ENCODE measurements at regions not wholly inside any gene's neighbourhood (a gene's known extent, or its start where the extent isn't known, plus 50 kb on each side); places are given as distances from the start of the nearest gene placed in this dataset.

DNA sequence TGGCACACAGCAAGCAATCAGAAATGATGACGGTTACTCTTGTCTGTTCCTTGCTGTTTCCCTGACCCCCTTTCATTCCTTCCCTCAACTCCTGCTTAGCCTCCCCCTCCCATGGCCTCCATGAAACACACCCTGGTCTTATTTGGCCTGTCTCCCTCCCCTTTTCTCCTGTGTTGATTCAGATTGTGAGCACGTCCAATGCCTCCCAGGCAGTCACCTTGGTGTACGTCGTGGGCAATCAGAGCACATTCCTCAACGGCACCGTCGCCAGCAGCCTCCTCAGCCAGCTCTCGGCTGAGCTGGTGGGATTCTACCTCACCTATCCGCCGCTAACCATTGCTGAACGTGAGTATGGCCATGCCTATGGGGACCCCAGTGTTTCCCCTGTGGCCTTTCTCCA is 141.1 kb downstream of the C11orf91 start:
- DNase-seq: no peak
- TF ChIP-seq, protein P1, sequence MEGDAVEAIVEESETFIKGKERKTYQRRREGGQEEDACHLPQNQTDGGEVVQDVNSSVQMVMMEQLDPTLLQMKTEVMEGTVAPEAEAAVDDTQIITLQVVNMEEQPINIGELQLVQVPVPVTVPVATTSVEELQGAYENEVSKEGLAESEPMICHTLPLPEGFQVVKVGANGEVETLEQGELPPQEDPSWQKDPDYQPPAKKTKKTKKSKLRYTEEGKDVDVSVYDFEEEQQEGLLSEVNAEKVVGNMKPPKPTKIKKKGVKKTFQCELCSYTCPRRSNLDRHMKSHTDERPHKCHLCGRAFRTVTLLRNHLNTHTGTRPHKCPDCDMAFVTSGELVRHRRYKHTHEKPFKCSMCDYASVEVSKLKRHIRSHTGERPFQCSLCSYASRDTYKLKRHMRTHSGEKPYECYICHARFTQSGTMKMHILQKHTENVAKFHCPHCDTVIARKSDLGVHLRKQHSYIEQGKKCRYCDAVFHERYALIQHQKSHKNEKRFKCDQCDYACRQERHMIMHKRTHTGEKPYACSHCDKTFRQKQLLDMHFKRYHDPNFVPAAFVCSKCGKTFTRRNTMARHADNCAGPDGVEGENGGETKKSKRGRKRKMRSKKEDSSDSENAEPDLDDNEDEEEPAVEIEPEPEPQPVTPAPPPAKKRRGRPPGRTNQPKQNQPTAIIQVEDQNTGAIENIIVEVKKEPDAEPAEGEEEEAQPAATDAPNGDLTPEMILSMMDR (IDR thresholded peaks at IDR 0.05): no peak
- H3K4me3 Mint-ChIP-seq: no peak overlapping the region
- peak overlapping the region; percentile 48; the same call in 1 of the 2 replicates for H3K27ac Mint-ChIP-seq
- no peaks in the 10 kb centered on the region for H3K9me3 Mint-ChIP-seq
- H3K4me1 Mint-ChIP-seq (ENCODE audit: low read depth): peaks cover 38% of the 10 kb centered on the region
- H3K36me3 Mint-ChIP-seq (ENCODE audit: low read depth): peaks cover 51% of the 10 kb centered on the region
- no peaks in the 10 kb centered on the region for H3K27me3 Mint-ChIP-seq (ENCODE audit: insufficient read depth)

DNA sequence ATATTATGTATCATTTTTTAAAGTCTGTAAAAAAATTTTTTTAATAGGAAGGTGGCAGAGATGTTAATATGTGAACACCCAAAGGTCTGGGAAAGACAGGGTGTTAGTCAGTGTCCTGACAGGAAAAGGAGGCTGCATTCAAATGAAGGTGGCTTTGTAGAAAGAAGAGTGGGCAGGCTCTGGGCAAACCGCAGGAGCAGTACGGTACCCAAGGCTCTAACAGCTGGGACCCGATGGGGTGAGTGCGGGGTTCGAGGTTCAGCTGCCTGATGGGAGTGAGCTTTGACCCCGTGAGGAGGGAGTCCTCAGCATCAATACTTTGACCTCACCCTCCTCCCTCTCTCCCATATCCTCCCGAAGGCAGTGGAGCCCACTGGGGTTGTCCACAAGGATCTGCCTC is 142.5 kb downstream of the C11orf91 start:
- no peaks in the 10 kb centered on the region for H3K9me3 Mint-ChIP-seq
- no peak overlapping the region for H3K4me3 Mint-ChIP-seq
- H3K27ac Mint-ChIP-seq: peak overlapping the region; percentile 96
- DNase-seq: no peak
- H3K36me3 Mint-ChIP-seq (ENCODE audit: low read depth): peaks cover 54% of the 10 kb centered on the region
- no peaks in the 10 kb centered on the region for H3K27me3 Mint-ChIP-seq (ENCODE audit: insufficient read depth)
- TF ChIP-seq, protein P1 (IDR thresholded peaks at IDR 0.05): no peak
- H3K4me1 Mint-ChIP-seq (ENCODE audit: low read depth): peaks cover 53% of the 10 kb centered on the region

DNA sequence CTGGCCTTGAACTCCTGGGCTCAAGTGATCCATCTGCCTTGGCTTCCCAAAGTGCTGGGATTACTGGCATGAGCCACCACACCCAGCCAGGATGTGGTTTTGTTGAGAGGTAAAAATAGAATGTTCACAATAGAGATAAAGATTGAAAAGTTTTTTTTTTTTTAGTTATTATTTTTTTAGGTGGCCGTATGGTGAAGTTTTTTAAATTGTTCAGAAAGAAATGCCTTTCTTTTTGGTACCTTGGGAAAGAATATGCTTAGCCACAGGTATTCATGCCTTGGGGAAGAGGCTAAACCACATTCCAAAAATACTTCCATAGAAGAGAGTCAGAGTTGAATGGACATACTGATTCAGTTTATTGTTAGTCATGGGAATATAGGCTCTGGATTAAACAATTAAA is 143.4 kb downstream of the C11orf91 start:
- 0 out of 2 replicates have a peak overlapping the region, but pooled peaks have one; percentile 12 for H3K4me3 Mint-ChIP-seq
- TF ChIP-seq, protein P1 (IDR thresholded peaks at IDR 0.05): no peak
- peaks cover 62% of the 10 kb centered on the region for H3K4me1 Mint-ChIP-seq (ENCODE audit: low read depth)
- H3K27me3 Mint-ChIP-seq (ENCODE audit: insufficient read depth): no peaks in the 10 kb centered on the region
- DNase-seq: peak; percentile 92
- H3K36me3 Mint-ChIP-seq (ENCODE audit: low read depth): peaks cover 61% of the 10 kb centered on the region
- H3K27ac Mint-ChIP-seq: peak overlapping the region; percentile 96
- H3K9me3 Mint-ChIP-seq: no peaks in the 10 kb centered on the region

DNA sequence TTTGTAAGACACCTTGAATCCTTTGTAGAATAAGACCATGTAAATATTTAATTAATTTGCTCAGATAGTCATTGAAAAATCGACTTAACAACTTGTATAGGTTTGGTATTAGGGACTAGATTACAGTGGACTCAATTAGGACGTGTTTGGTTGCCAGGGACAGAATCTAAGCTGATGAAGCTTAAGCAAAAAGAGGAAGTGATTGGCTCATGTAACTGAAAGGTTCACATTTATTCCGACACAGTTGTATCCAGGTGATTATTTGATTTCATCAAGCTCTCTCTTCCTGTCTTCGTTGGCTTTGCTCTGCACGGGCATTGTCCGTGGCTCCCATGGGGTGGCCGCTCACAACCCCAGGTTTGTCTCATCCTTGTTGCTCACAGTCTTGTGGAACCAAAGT is 146.4 kb downstream of the C11orf91 start:
- Mint-ChIP-seq H3K9me3 (no peaks in the 10 kb centered on the region), H3K27ac (peak overlapping the region; percentile 12), H3K4me3 (no peak overlapping the region), H3K36me3 (ENCODE audit: low read depth) (peaks cover 64% of the 10 kb centered on the region), H3K27me3 (ENCODE audit: insufficient read depth) (no peaks in the 10 kb centered on the region), H3K4me1 (ENCODE audit: low read depth) (peaks cover 85% of the 10 kb centered on the region)
- no peak for DNase-seq
- TF ChIP-seq, protein P1 (IDR thresholded peaks at IDR 0.05): no peak

GRCh38 chr11:33553486-33553885 is 147.1 kb downstream of the C11orf91 start:
- Mint-ChIP-seq H3K36me3 (ENCODE audit: low read depth) (peaks cover 65% of the 10 kb centered on the region), H3K27ac (peak overlapping the region; percentile 69), H3K9me3 (no peaks in the 10 kb centered on the region), H3K4me3 (no peak overlapping the region), H3K27me3 (ENCODE audit: insufficient read depth) (no peaks in the 10 kb centered on the region), H3K4me1 (ENCODE audit: low read depth) (peaks cover 86% of the 10 kb centered on the region)
- TF ChIP-seq, protein P1 (IDR thresholded peaks at IDR 0.05): no peak
- DNase-seq: no peak

DNA sequence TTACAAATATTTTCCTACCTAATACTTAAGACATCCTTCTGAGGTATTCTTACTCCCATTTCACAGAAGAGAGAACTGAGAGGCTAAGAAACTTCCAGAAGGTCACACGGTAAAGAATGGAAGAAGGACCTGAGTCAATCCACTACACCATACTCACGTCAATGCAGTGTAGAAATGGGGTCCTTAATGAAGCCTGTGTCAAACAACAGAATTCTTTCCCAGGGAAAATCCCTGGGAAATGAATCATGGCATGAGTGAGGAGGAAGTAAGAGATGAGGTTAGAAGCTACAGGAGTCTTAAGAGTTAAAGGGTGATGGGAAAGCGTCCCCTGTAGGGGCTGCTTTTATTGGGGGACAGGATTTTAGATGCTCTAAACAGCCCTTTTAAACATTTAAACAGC is 147.9 kb downstream of the C11orf91 start:
- Mint-ChIP-seq H3K9me3 (no peaks in the 10 kb centered on the region), H3K27ac (peak overlapping the region; percentile 69), H3K27me3 (ENCODE audit: insufficient read depth) (no peaks in the 10 kb centered on the region), H3K4me1 (ENCODE audit: low read depth) (peaks cover 80% of the 10 kb centered on the region), H3K4me3 (no peak overlapping the region), H3K36me3 (ENCODE audit: low read depth) (peaks cover 64% of the 10 kb centered on the region)
- no peak for DNase-seq
- TF ChIP-seq, protein P1 (IDR thresholded peaks at IDR 0.05): no peak

All from HFFc6 (cell line).